ENCODE measurements at regions not wholly inside any gene's neighbourhood (a gene's known extent, or its start where the extent isn't known, plus 50 kb on each side); places are given as distances from the start of the nearest gene placed in this dataset.

DNA sequence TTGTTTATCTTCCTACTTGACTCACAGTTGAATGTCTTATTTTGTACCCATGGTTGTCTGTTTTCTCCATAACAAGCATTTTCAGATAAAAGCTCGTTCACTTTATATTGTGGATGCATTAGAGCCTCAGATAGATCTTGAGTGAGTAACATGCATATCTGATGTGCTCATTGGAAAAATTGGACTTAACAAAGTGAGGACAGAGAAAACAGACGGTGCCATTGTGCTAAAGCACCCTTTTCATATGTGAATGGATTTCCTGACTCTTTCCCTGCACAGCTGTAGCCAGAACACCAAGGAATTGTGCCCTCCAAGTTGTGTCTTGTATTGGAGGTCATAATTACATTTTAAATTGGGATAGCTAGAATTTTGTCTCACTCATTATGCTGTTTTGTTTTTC lies 325.8 kb upstream of the MEF2C start:
- TF ChIP-seq, protein P1, sequence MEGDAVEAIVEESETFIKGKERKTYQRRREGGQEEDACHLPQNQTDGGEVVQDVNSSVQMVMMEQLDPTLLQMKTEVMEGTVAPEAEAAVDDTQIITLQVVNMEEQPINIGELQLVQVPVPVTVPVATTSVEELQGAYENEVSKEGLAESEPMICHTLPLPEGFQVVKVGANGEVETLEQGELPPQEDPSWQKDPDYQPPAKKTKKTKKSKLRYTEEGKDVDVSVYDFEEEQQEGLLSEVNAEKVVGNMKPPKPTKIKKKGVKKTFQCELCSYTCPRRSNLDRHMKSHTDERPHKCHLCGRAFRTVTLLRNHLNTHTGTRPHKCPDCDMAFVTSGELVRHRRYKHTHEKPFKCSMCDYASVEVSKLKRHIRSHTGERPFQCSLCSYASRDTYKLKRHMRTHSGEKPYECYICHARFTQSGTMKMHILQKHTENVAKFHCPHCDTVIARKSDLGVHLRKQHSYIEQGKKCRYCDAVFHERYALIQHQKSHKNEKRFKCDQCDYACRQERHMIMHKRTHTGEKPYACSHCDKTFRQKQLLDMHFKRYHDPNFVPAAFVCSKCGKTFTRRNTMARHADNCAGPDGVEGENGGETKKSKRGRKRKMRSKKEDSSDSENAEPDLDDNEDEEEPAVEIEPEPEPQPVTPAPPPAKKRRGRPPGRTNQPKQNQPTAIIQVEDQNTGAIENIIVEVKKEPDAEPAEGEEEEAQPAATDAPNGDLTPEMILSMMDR (IDR thresholded peaks at IDR 0.05), result no peak
- TF ChIP-seq POLR2AphosphoS5 (IDR thresholded peaks at IDR 0.05) (no peak), POLR2A (IDR thresholded peaks at IDR 0.05; ENCODE audit: low read depth) (no peak), EP300 (IDR thresholded peaks at IDR 0.05) (no peak)

Measured in esophagus muscularis mucosa (tissue), 4 donors.